K562 (cell line): ENCODE measurements at regions not wholly inside any gene's neighbourhood (a gene's known extent, or its start where the extent isn't known, plus 50 kb on each side); places are given as distances from the start of the nearest gene placed in this dataset.

Experiments
- ATAC-seq: fragments of 200-7000 bp; cut with Tn5 transposase; 3 replicates; pipeline ENCODE4 v1.9.1; 2020; ENCODE audit warnings: moderate library complexity
- BruUV-seq: library from RNA; stranded (reverse); fragments of 400-500 nt; replicated peaks from 2 replicates; lab custom pipeline; 2021; lab: Mats Ljungman, UMichigan
- CTCF ChIA-PET: fragments of 300-600 bp; formaldehyde crosslinking; extraction: SDS; loops from one replicate; lab custom pipeline; 2021; ENCODE audit warnings: low intra/inter-chr PET ratio; lab: Yijun Ruan, JAX
- POLR2A ChIA-PET: fragments of 300-600, 350-650 bp; sonication (Branson Sonifier 250); formaldehyde crosslinking; extraction: SDS; loops from one replicate; lab custom pipeline; 2021; ENCODE audit warnings: antibody characterized with exemption, inconsistent platforms; lab: Yijun Ruan, JAX
- DNase-seq, 4 experiments: peaks; one replicate each; pipeline versions ENCODE4 v3.0.0 to v3.0.0-alpha.2; 2011 to 2018; ENCODE audit warnings: low spot score in 3 of 4, mixed read lengths in 3 of 4; ENCODE audit errors: extremely low read depth in 1 of 4
- FAIRE-seq: peaks from 2 replicates; lab custom pipeline; 2011; peaks lifted over from hg19 to GRCh38; lab: Jason Lieb, UNC
- H2AFZ ChIP-seq: 2 replicates; pipeline ENCODE4 v1.6.0; 2011; ENCODE audit warnings: low read depth, low read length, control low read depth, inconsistent platforms
- H3K27ac ChIP-seq: fragments of 200-600 bp; 3 replicates; pipeline ENCODE4 v1.8.0; 2011; ENCODE audit warnings: low read depth, mild to moderate bottlenecking, control low read depth, inconsistent platforms, low read length, moderate library complexity, mixed read lengths; ENCODE audit errors: extremely low read depth
- H3K27me3 ChIP-seq, 2 experiments: fragments of 300-600 bp in 1 of 2; 2 replicates in 1 of 2; 3 replicates in 1 of 2; pipeline versions ENCODE4 v1.6.0 to v1.8.0; 2011; ENCODE audit warnings: inconsistent platforms in 2 of 2, low read length in 2 of 2, mild to moderate bottlenecking in 1 of 2, mixed read lengths in 1 of 2, moderate library complexity in 1 of 2; ENCODE audit not compliant: control insufficient read depth in 2 of 2, insufficient read depth in 2 of 2
- H3K36me3 ChIP-seq: fragments of 300-600 bp; 3 replicates; pipeline ENCODE4 v1.8.0; 2011; ENCODE audit warnings: mild to moderate bottlenecking, low read length, inconsistent platforms; ENCODE audit not compliant: control insufficient read depth, insufficient read depth
- H3K4me1 ChIP-seq, 2 experiments: fragments of 200-600 bp in 1 of 2; replicated peaks in 1 of 2; 2 replicates in 1 of 2; 3 replicates in 1 of 2; pipeline versions ENCODE4 v1.5.1 to v1.8.0; 2011; ENCODE audit warnings: inconsistent platforms in 2 of 2, low read length in 2 of 2, mild to moderate bottlenecking in 1 of 2, mixed read lengths in 1 of 2, moderate library complexity in 1 of 2; ENCODE audit not compliant: control insufficient read depth in 2 of 2, insufficient read depth in 2 of 2
- H3K4me2 ChIP-seq: 2 replicates; pipeline ENCODE4 v1.6.1; 2011; ENCODE audit warnings: low read length, control low read depth, inconsistent platforms, mixed read lengths; ENCODE audit not compliant: insufficient read depth
- H3K4me3 ChIP-seq: fragments of 200-600 bp; sonication (generic), shearing (Covaris generic); 2 replicates; pipeline ENCODE4 v1.5.1; 2016; ENCODE audit warnings: control low read depth, inconsistent platforms
- H3K79me2 ChIP-seq: fragments of 200-600 bp; 3 replicates; pipeline ENCODE4 v1.8.0; 2011; ENCODE audit warnings: low read length, inconsistent platforms; ENCODE audit not compliant: control insufficient read depth, insufficient read depth
- H3K9ac ChIP-seq, 2 experiments: 2 replicates each; pipeline versions ENCODE4 v1.6.0 to v1.6.1; 2011; ENCODE audit warnings: low read depth in 2 of 2, low read length in 2 of 2, control low read depth in 1 of 2, inconsistent platforms in 1 of 2, mild to moderate bottlenecking in 1 of 2, mixed read lengths in 1 of 2; ENCODE audit not compliant: insufficient read depth in 1 of 2
- H3K9me1 ChIP-seq: one replicate; pipeline ENCODE4 v1.6.0; 2011; ENCODE audit warnings: inconsistent platforms, mild to moderate bottlenecking, low read length, moderate library complexity; ENCODE audit not compliant: control insufficient read depth, insufficient read depth
- H3K9me3 ChIP-seq: replicated peaks from 2 replicates; pipeline ENCODE4 v1.5.1; 2011; ENCODE audit warnings: low read depth, low read length, inconsistent platforms; ENCODE audit not compliant: control insufficient read depth, insufficient read depth
- H4K20me1 ChIP-seq: replicated peaks from 2 replicates; pipeline ENCODE4 v1.6.1; 2011; ENCODE audit warnings: low read length, inconsistent platforms, mixed read lengths; ENCODE audit not compliant: control insufficient read depth, insufficient read depth
- CBFB ChIP-seq: sonication (generic); formaldehyde crosslinking; IDR thresholded peaks from 2 replicates; pipeline ENCODE4 v1.4.0; 2020; ENCODE audit warnings: mild to moderate bottlenecking, missing genetic modification reagents
- CGGBP1 ChIP-seq: fragments of 250-450 bp; sonication (Bioruptor Pico); IDR thresholded peaks from 2 replicates; pipeline ENCODE4 v1.9.0; 2021; ENCODE audit warnings: mild to moderate bottlenecking
- CHD4 ChIP-seq: fragments of 200-600 bp; sonication (generic); IDR thresholded peaks from 3 replicates; pipeline ENCODE4 v1.6.1; 2012; ENCODE audit warnings: low read depth, mild to moderate bottlenecking, mixed read lengths, low read length, inconsistent platforms; ENCODE audit not compliant: insufficient read depth, insufficient replicate concordance, poor library complexity, severe bottlenecking
- IRF2 ChIP-seq: sonication (generic); formaldehyde crosslinking; IDR thresholded peaks from 2 replicates; pipeline ENCODE4 v1.8.1; 2022; ENCODE audit warnings: mild to moderate bottlenecking, missing genetic modification reagents
- MEF2A ChIP-seq: IDR thresholded peaks from 2 replicates; pipeline ENCODE4 v1.6.1; 2011; ENCODE audit warnings: low read depth, mild to moderate bottlenecking, low read length, moderate library complexity; ENCODE audit not compliant: control insufficient read depth
- NCOA6 ChIP-seq: fragments of 450-650 bp; IDR thresholded peaks from 2 replicates; pipeline ENCODE4 v1.6.1; 2017; ENCODE audit warnings: mild to moderate bottlenecking
- POLR2A ChIP-seq: fragments of 450-650 bp; conservative IDR thresholded peaks from 2 replicates; pipeline ENCODE4 v1.6.1; 2016
- SMARCE1 ChIP-seq: fragments of 450-650 bp; IDR thresholded peaks from 2 replicates; pipeline ENCODE4 v1.7.1; 2016; ENCODE audit warnings: mild to moderate bottlenecking
- TFAM ChIP-seq: fragments of 250-450 bp; sonication (Bioruptor Pico); conservative IDR thresholded peaks from 2 replicates; pipeline ENCODE4 v1.5.0; 2021; ENCODE audit warnings: mild to moderate bottlenecking, moderate library complexity
- ZNF707 ChIP-seq: fragments of 250-450 bp; sonication (Bioruptor Pico); conservative IDR thresholded peaks from 2 replicates; pipeline ENCODE4 v1.8.0; 2022; ENCODE audit warnings: inconsistent platforms, mild to moderate bottlenecking, moderate library complexity
- WGBS: fragments of 100-300 bp; shearing (Covaris generic); methylation state at CpG from one replicate; pipeline ENCODE4 v1.1.6; 2016; ENCODE audit warnings: low coverage, mixed read lengths; ENCODE audit not compliant: insufficient coverage; ENCODE audit errors: missing lambda C conversion rate; 5-methylcytosine and 5-hydroxymethylcytosine counted together
- in situ Hi-C: fragments of 300-500 bp; cut with MboI; formaldehyde crosslinking; loops from 4 replicates; pipeline ENCODE4 v1.15.0; 2018; ENCODE audit warnings: inconsistent platforms, mixed read lengths
- intact Hi-C: fragments of 100-400 bp; cut with micrococcal nuclease; formaldehyde crosslinking; loops from 2 replicates; pipeline ENCODE4 v1.14.2; 2022
- TF ChIP-seq, protein P1 (sequence below): sonication (generic); formaldehyde crosslinking; IDR thresholded peaks from 2 replicates; pipeline ENCODE4 v1.8.1; 2023; ENCODE audit warnings: mild to moderate bottlenecking, missing genetic modification reagents
- TF ChIP-seq, protein P2 (sequence below): IDR thresholded peaks from 3 replicates; pipeline ENCODE4 v1.6.1; 2011; ENCODE audit warnings: borderline replicate concordance, mild to moderate bottlenecking, moderate library complexity; ENCODE audit not compliant: insufficient read length; ENCODE audit errors: extremely low read depth

GRCh38 chr3:59106085-59106648 is 56.3 kb upstream of the CFAP20DC start (continued):
- TF ChIP-seq, protein P1, sequence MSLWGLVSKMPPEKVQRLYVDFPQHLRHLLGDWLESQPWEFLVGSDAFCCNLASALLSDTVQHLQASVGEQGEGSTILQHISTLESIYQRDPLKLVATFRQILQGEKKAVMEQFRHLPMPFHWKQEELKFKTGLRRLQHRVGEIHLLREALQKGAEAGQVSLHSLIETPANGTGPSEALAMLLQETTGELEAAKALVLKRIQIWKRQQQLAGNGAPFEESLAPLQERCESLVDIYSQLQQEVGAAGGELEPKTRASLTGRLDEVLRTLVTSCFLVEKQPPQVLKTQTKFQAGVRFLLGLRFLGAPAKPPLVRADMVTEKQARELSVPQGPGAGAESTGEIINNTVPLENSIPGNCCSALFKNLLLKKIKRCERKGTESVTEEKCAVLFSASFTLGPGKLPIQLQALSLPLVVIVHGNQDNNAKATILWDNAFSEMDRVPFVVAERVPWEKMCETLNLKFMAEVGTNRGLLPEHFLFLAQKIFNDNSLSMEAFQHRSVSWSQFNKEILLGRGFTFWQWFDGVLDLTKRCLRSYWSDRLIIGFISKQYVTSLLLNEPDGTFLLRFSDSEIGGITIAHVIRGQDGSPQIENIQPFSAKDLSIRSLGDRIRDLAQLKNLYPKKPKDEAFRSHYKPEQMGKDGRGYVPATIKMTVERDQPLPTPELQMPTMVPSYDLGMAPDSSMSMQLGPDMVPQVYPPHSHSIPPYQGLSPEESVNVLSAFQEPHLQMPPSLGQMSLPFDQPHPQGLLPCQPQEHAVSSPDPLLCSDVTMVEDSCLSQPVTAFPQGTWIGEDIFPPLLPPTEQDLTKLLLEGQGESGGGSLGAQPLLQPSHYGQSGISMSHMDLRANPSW (CRISPR knock-in tag) = no peak
- no peak for TF ChIP-seq SMARCE1

GRCh38 chr3:59103552-59103951 is 53.7 kb upstream of the CFAP20DC start:
- DNase-seq (no peak), ATAC-seq (no peak)
- intact Hi-C loops = no loop called here
- ChIA-PET CTCF (no interaction called here), POLR2A (interaction anchor here (2.0 kb wide), 1 partner anchor 12 kb away, joined by 6 read pairs; no protein-coding TSS in a partner anchor)
- 0% methylated on average over 1 of the region's 1 CpG for WGBS
- no peaks in the 10 kb centered on the region for H3K9me3 ChIP-seq
- BruUV-seq = no TSS peak
- H3K4me3 ChIP-seq = no peak overlapping the region
- no peak overlapping the region for H2AFZ ChIP-seq
- TF ChIP-seq CGGBP1 (no peak), CBFB (no peak), NCOA6 (no peak), CHD4 (no peak), ZNF707 (CRISPR knock-in tag) (no peak), IRF2 (CRISPR knock-in tag) (no peak), POLR2A (no peak), TFAM (CRISPR knock-in tag) (no peak), MEF2A (no peak)
- TF ChIP-seq, protein P2, sequence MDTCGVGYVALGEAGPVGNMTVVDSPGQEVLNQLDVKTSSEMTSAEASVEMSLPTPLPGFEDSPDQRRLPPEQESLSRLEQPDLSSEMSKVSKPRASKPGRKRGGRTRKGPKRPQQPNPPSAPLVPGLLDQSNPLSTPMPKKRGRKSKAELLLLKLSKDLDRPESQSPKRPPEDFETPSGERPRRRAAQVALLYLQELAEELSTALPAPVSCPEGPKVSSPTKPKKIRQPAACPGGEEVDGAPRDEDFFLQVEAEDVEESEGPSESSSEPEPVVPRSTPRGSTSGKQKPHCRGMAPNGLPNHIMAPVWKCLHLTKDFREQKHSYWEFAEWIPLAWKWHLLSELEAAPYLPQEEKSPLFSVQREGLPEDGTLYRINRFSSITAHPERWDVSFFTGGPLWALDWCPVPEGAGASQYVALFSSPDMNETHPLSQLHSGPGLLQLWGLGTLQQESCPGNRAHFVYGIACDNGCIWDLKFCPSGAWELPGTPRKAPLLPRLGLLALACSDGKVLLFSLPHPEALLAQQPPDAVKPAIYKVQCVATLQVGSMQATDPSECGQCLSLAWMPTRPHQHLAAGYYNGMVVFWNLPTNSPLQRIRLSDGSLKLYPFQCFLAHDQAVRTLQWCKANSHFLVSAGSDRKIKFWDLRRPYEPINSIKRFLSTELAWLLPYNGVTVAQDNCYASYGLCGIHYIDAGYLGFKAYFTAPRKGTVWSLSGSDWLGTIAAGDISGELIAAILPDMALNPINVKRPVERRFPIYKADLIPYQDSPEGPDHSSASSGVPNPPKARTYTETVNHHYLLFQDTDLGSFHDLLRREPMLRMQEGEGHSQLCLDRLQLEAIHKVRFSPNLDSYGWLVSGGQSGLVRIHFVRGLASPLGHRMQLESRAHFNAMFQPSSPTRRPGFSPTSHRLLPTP = no peak
- TF ChIP-seq, all 486 proteins: peak for 0
- Histone ChIP-seq H3K4me1 (no peaks in the 10 kb centered on the region; a peak in 1 of 5 replicates), H3K4me2 (no peak overlapping the region), H3K27ac (no peak overlapping the region), H3K9ac (no peak overlapping the region), H3K27me3 (no peaks in the 10 kb centered on the region), H3K79me2 (no peaks in the 10 kb centered on the region), H4K20me1 (no peaks in the 10 kb centered on the region), H3K9me1 (no peaks in the 10 kb centered on the region), H3K36me3 (no peaks in the 10 kb centered on the region)
- FAIRE-seq = no peak
- in situ Hi-C loops = no loop called here
